ENCODE measurements at regions not wholly inside any gene's neighbourhood (a gene's known extent, or its start where the extent isn't known, plus 50 kb on each side); places are given as distances from the start of the nearest gene placed in this dataset.

DNA sequence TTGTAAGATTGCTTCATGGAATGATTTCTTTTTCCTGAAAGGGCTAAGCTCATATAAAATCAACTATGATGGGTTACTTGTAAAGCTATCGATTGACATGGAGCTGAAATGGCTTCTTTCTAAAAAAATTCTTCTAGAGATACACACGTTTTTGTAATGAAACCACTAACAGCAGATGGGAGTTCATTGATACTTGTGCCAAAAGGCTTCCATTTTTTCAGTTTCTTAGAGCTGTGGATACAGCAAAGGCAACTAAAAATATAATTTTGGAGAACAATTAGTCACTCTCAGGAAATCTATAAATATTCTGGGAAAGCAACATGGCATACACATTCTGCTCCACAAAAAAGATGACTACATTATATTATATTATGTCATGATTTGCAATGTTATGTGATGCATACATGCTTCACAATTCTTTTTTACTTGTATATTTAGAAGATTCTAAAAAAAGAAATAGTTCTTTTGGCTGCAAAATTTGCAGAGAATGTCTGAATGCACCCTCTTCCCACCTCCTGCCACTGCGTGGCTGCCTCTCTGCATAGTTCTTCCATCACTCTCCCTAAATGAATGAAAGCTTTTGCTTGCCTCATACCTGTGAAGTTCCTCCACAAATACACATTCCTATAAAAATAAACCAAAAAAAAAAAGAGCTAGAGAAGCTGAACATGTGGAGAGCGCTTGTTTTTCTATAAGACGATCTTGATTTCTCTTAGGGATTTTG, 802.5 kb downstream of the EFNB2 start:
- no peaks in the 10 kb centered on the region for H3K4me1 ChIP-seq
- DNase-seq, result no peak
- H3K27me3 ChIP-seq (ENCODE audit: low read depth), result no peaks in the 10 kb centered on the region
- no peak overlapping the region for H3K27ac ChIP-seq (replicated peaks)
- H3K9me3 ChIP-seq (replicated peaks), result no peaks in the 10 kb centered on the region
- no peak overlapping the region for H3K4me3 ChIP-seq
- intact Hi-C loops (cut with micrococcal nuclease), result no loop called here
- H3K36me3 ChIP-seq, result no peaks in the 10 kb centered on the region
- TF ChIP-seq CTCF (IDR thresholded peaks at IDR 0.05; ENCODE audit: borderline replicate concordance), result no peak

DNA sequence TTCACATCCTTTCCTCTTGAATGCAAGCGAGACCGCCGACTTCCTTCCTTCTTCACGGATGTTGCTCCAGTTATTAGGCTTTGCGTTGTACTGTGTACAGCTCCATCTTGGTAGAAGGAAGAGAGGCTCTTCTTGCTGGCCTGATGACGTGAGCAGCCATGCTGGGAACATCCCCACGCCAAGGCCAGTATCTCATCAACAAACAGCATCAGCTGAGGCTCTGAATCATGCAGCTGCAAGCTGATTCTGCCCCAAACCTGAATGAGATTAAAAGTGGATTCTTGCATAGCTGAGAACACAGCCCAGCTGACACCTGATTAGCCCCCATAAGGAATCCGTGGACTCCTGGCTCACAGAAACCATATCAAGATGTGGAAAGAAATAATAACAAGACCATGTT, 809.6 kb downstream of the EFNB2 start:
- DNase-seq, result no peak
- Histone ChIP-seq H3K4me3 (no peak overlapping the region), H3K27me3 (ENCODE audit: low read depth) (peaks cover 3% of the 10 kb centered on the region), H3K4me1 (no peaks in the 10 kb centered on the region), H3K36me3 (no peaks in the 10 kb centered on the region), H3K9me3 (replicated peaks) (no peaks in the 10 kb centered on the region), H3K27ac (replicated peaks) (no peak overlapping the region)
- no peak for TF ChIP-seq CTCF (IDR thresholded peaks at IDR 0.05; ENCODE audit: borderline replicate concordance)
- intact Hi-C loops (cut with micrococcal nuclease), result no loop called here

GRCh38 chr13:105721016-105721415, 814.4 kb downstream of the EFNB2 start:
- no peak overlapping the region for H3K27ac ChIP-seq (replicated peaks)
- no peaks in the 10 kb centered on the region for H3K9me3 ChIP-seq (replicated peaks)
- no peak for DNase-seq
- no peaks in the 10 kb centered on the region for H3K27me3 ChIP-seq (ENCODE audit: low read depth)
- intact Hi-C loops (cut with micrococcal nuclease), result no loop called here
- H3K4me3 ChIP-seq, result no peak overlapping the region
- H3K4me1 ChIP-seq, result no peaks in the 10 kb centered on the region
- no peaks in the 10 kb centered on the region for H3K36me3 ChIP-seq
- no peak for TF ChIP-seq CTCF (IDR thresholded peaks at IDR 0.05; ENCODE audit: borderline replicate concordance)

DNA sequence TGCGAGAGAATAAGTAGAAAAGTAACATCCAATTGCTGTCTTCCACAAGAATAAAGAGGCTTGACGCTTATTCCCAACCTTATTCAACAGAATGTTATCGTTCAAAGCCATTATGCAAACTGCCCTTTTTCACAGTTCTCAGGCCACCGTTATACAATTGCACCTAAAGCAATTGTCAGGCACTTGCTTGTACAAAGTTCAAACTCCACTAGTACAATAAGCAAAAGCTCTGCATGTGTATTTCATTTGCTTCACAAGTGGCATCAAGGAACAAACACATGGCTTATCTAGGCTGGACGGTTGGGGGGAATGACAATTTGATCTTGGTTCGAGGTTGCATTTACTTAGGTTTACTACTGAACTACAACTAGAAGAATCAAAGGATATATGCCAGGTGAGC, 815.6 kb downstream of the EFNB2 start:
- Histone ChIP-seq H3K27me3 (ENCODE audit: low read depth) (no peaks in the 10 kb centered on the region), H3K4me3 (no peak overlapping the region), H3K36me3 (no peaks in the 10 kb centered on the region), H3K9me3 (replicated peaks) (no peaks in the 10 kb centered on the region), H3K4me1 (no peaks in the 10 kb centered on the region), H3K27ac (replicated peaks) (no peak overlapping the region)
- no peak for DNase-seq
- intact Hi-C loops (cut with micrococcal nuclease), result no loop called here
- no peak for TF ChIP-seq CTCF (IDR thresholded peaks at IDR 0.05; ENCODE audit: borderline replicate concordance)

GRCh38 chr13:105709181-105709580, 826.3 kb downstream of the EFNB2 start:
- H3K4me3 ChIP-seq, result no peak overlapping the region
- intact Hi-C loops (cut with micrococcal nuclease), result no loop called here
- no peak for DNase-seq
- no peaks in the 10 kb centered on the region for H3K36me3 ChIP-seq
- H3K27ac ChIP-seq (replicated peaks), result no peak overlapping the region
- H3K27me3 ChIP-seq (ENCODE audit: low read depth), result no peaks in the 10 kb centered on the region
- TF ChIP-seq CTCF (IDR thresholded peaks at IDR 0.05; ENCODE audit: borderline replicate concordance), result no peak
- H3K9me3 ChIP-seq (replicated peaks), result no peaks in the 10 kb centered on the region
- H3K4me1 ChIP-seq, result no peaks in the 10 kb centered on the region
